ENCODE measurements at regions not wholly inside any gene's neighbourhood (a gene's known extent, or its start where the extent isn't known, plus 50 kb on each side); places are given as distances from the start of the nearest gene placed in this dataset.

- TF ChIP-seq POLR2A (IDR thresholded peaks at IDR 0.05) (no peak), CTCF (IDR thresholded peaks at IDR 0.05) (no peak)
Observed at GRCh38 chr7:79782256-79782655, 328.8 kb upstream of the MAGI2 start.
